ENCODE measurements at regions not wholly inside any gene's neighbourhood (a gene's known extent, or its start where the extent isn't known, plus 50 kb on each side); places are given as distances from the start of the nearest gene placed in this dataset.

DNA sequence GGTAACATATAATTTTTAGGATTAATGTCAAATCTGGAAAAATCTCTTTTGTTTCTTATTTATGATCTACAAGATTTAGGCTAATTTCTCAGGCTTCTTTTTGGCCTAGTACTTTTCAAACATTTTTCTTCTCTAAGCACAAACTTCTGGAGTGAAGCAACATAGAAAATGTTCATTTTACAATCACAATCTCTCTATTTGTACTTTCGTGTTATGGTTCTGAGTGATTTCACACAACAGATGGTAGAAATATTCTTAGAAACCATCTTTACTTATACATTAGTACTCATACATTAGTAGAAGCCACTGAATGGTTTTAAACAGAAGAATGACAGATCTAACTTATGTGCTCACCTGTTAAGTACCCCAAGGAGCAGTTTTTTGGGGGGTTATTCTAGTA is 106.3 kb upstream of the ANO3 start:
- Histone ChIP-seq H2BK120ac (ENCODE audit: low read depth, low read length) (no peak overlapping the region), H3K4me2 (ENCODE audit: insufficient read depth, low read length, poor library complexity, severe bottlenecking) (no peak overlapping the region), H3K4ac (ENCODE audit: low read length) (no peak overlapping the region), H3K27me3 (ENCODE audit: control insufficient read depth in 3 of 3, insufficient read depth in 3 of 3, low read depth in 1 of 3, low read length in 3 of 3) (no peaks in the 10 kb centered on the region), H3K36me3 (replicated peaks in 1 of 2; ENCODE audit: control insufficient read depth in 2 of 2, insufficient read depth in 2 of 2, low read length in 2 of 2) (no peaks in the 10 kb centered on the region), H3K79me1 (ENCODE audit: low read depth, low read length) (no peaks in the 10 kb centered on the region), H3K4me1 (ENCODE audit: control insufficient read depth in 2 of 2, insufficient read depth in 1 of 2, low read depth in 1 of 2, low read length in 2 of 2) (no peaks in the 10 kb centered on the region), H2AK5ac (ENCODE audit: low read depth, low read length) (no peak overlapping the region), H2AFZ (ENCODE audit: low read length) (no peak overlapping the region), H2BK5ac (ENCODE audit: low read length) (no peak overlapping the region), H3K18ac (ENCODE audit: low read length) (no peak overlapping the region), H3K4me3 (ENCODE audit: low read length in 2 of 2) (no peak overlapping the region), H3K9me3 (replicated peaks in 1 of 2; ENCODE audit: control insufficient read depth in 2 of 2, insufficient read depth in 1 of 2, low read depth in 1 of 2, low read length in 2 of 2) (peaks cover 0 to 5% of the 10 kb centered on the region in 2 donors), H3K14ac (ENCODE audit: low read length) (no peak overlapping the region), H3K23ac (ENCODE audit: low read depth, low read length, poor library complexity) (no peak overlapping the region), H3K9ac (ENCODE audit: low read depth, low read length, poor library complexity) (no peak overlapping the region), H2BK12ac (ENCODE audit: low read length) (no peak overlapping the region), H4K91ac (ENCODE audit: low read depth, low read length, poor library complexity) (no peak overlapping the region), H3K27ac (replicated peaks; ENCODE audit: low read length) (no peak overlapping the region), H2BK15ac (ENCODE audit: low read length) (no peak overlapping the region), H4K8ac (ENCODE audit: low read depth, low read length) (no peak overlapping the region)
- no CpG with 5 or more reads among the region's 1 CpG for WGBS, 2 donors (ENCODE audit: extremely low coverage in 2 of 2, insufficient read length in 2 of 2, insufficient replicate concordance in 1 of 2)
- no peak for DNase-seq (ENCODE audit: low spot score)

DNA sequence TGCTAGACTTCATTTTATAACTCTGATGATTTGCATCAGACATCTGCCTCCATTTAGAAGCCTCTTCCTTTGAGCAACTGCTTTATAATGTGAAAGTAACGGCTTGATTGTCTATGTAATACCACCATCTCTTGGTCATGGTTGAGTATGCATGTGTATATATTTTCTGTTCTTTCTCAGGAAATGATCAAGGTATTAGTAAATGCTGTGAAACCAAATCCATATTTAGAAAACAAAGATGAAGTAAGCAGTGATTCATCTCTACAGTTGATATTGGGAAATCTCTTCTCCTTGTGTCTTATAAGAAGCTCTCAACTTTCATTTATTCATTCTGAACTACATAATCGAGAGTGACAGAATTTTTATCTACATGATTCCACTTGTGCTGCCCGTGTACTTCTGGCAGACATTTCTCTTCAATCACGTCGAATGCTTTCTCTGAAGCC is 104.6 kb upstream of the ANO3 start:
- H3K14ac ChIP-seq (ENCODE audit: low read length), result no peak overlapping the region
- H3K4ac ChIP-seq (ENCODE audit: low read length), result no peak overlapping the region
- H2AFZ ChIP-seq (ENCODE audit: low read length), result no peak overlapping the region
- no peak overlapping the region for H2BK5ac ChIP-seq (ENCODE audit: low read length)
- H2AK5ac ChIP-seq (ENCODE audit: low read depth, low read length), result no peak overlapping the region
- H4K91ac ChIP-seq (ENCODE audit: low read depth, low read length, poor library complexity), result no peak overlapping the region
- peaks cover 0 to 2% of the 10 kb centered on the region in 2 donors for H3K9me3 ChIP-seq (replicated peaks in 1 of 2; ENCODE audit: control insufficient read depth in 2 of 2, insufficient read depth in 1 of 2, low read depth in 1 of 2, low read length in 2 of 2)
- H3K18ac ChIP-seq (ENCODE audit: low read length), result no peak overlapping the region
- H3K9ac ChIP-seq (ENCODE audit: low read depth, low read length, poor library complexity), result no peak overlapping the region
- no peak overlapping the region for H3K4me2 ChIP-seq (ENCODE audit: insufficient read depth, low read length, poor library complexity, severe bottlenecking)
- no peaks in the 10 kb centered on the region for H3K79me1 ChIP-seq (ENCODE audit: low read depth, low read length)
- no peak overlapping the region for H3K23ac ChIP-seq (ENCODE audit: low read depth, low read length, poor library complexity)
- H2BK12ac ChIP-seq (ENCODE audit: low read length), result no peak overlapping the region
- no peak overlapping the region for H3K4me3 ChIP-seq (ENCODE audit: low read length in 2 of 2)
- H3K4me1 ChIP-seq (ENCODE audit: control insufficient read depth in 2 of 2, insufficient read depth in 1 of 2, low read depth in 1 of 2, low read length in 2 of 2), result no peaks in the 10 kb centered on the region
- DNase-seq (ENCODE audit: low spot score), result no peak
- H2BK15ac ChIP-seq (ENCODE audit: low read length), result no peak overlapping the region
- H3K36me3 ChIP-seq (replicated peaks in 1 of 2; ENCODE audit: control insufficient read depth in 2 of 2, insufficient read depth in 2 of 2, low read length in 2 of 2), result no peaks in the 10 kb centered on the region
- no peak overlapping the region for H2BK120ac ChIP-seq (ENCODE audit: low read depth, low read length)
- H4K8ac ChIP-seq (ENCODE audit: low read depth, low read length), result no peak overlapping the region
- H3K27ac ChIP-seq (replicated peaks; ENCODE audit: low read length), result no peak overlapping the region
- whole genome bisulfite sequencing, 2 donors (ENCODE audit: extremely low coverage in 2 of 2, insufficient read length in 2 of 2, insufficient replicate concordance in 1 of 2), result no CpG with 5 or more reads among the region's 5 CpGs
- no peaks in the 10 kb centered on the region for H3K27me3 ChIP-seq (ENCODE audit: control insufficient read depth in 3 of 3, insufficient read depth in 3 of 3, low read depth in 1 of 3, low read length in 3 of 3)

DNA sequence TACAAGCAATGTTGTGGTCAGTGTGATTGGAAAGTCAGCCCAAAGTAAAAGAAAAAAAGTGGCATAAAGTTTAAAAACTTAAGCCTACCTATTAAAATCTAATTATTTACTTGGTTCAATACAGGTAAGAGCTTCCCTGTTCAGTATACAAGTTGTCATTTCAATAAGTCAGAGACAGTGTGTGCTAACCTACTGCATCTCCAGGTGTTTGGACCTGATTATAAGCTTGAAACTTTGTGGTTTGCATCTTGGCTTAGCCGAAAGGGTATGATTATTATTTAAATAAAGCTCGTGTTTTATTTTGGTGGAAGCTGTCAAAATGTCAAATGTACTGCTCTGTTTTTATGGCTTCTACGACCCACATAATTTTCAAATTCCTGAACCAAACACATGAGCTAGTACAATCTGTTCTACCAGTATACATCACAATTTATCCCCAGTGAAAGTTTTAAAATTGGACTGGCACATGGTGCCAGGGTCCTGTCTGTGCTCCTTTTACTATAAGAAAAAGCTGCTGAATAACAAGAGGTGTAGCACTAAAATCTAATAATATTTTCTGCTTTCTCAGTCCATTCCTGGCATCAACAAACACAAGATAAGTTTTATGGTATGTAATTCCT is 103.9 kb upstream of the ANO3 start:
- whole genome bisulfite sequencing, 2 donors (ENCODE audit: extremely low coverage in 2 of 2, insufficient read length in 2 of 2, insufficient replicate concordance in 1 of 2), result no CpG with 5 or more reads among the region's 3 CpGs
- no peak overlapping the region for H3K23ac ChIP-seq (ENCODE audit: low read depth, low read length, poor library complexity)

DNA sequence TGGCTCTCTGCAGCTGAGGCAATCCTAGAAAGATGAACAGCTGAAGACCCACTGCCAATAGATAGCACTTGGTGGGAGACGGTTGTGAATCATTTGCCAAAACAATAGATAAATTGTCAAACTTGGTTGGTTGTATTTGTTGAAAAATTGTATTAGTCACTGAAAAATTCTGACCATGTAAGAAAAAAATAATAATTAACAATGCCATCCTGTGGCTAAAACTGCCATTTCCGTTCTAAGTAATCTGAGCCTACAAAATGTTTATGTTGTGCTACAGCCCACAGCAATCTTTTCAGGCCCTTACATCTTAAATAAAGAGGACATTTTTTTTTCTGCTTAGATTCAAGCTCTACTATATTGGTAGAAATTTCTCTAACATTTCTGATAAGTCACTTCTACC is 103.2 kb upstream of the ANO3 start:
- Histone ChIP-seq H2BK5ac (ENCODE audit: low read length) (no peak overlapping the region), H2AK5ac (ENCODE audit: low read depth, low read length) (no peak overlapping the region), H3K79me1 (ENCODE audit: low read depth, low read length) (no peaks in the 10 kb centered on the region), H3K36me3 (replicated peaks in 1 of 2; ENCODE audit: control insufficient read depth in 2 of 2, insufficient read depth in 2 of 2, low read length in 2 of 2) (no peaks in the 10 kb centered on the region), H3K4me1 (ENCODE audit: control insufficient read depth in 2 of 2, insufficient read depth in 1 of 2, low read depth in 1 of 2, low read length in 2 of 2) (no peaks in the 10 kb centered on the region), H3K18ac (ENCODE audit: low read length) (no peak overlapping the region), H3K4me3 (ENCODE audit: low read length in 2 of 2) (no peak overlapping the region), H3K14ac (ENCODE audit: low read length) (no peak overlapping the region), H3K23ac (ENCODE audit: low read depth, low read length, poor library complexity) (no peak overlapping the region), H3K9me3 (replicated peaks in 1 of 2; ENCODE audit: control insufficient read depth in 2 of 2, insufficient read depth in 1 of 2, low read depth in 1 of 2, low read length in 2 of 2) (no peaks in the 10 kb centered on the region), H4K8ac (ENCODE audit: low read depth, low read length) (no peak overlapping the region), H3K27ac (replicated peaks; ENCODE audit: low read length) (no peak overlapping the region), H2AFZ (ENCODE audit: low read length) (no peak overlapping the region), H3K27me3 (ENCODE audit: control insufficient read depth in 3 of 3, insufficient read depth in 3 of 3, low read depth in 1 of 3, low read length in 3 of 3) (no peaks in the 10 kb centered on the region), H2BK120ac (ENCODE audit: low read depth, low read length) (no peak overlapping the region), H3K9ac (ENCODE audit: low read depth, low read length, poor library complexity) (no peak overlapping the region), H2BK15ac (ENCODE audit: low read length) (no peak overlapping the region), H4K91ac (ENCODE audit: low read depth, low read length, poor library complexity) (no peak overlapping the region), H3K4me2 (ENCODE audit: insufficient read depth, low read length, poor library complexity, severe bottlenecking) (no peak overlapping the region), H2BK12ac (ENCODE audit: low read length) (no peak overlapping the region), H3K4ac (ENCODE audit: low read length) (no peak overlapping the region)
- DNase-seq (ENCODE audit: low spot score), result no peak
- no CpG with 5 or more reads among the region's 2 CpGs for WGBS, 2 donors (ENCODE audit: extremely low coverage in 2 of 2, insufficient read length in 2 of 2, insufficient replicate concordance in 1 of 2)

More for the DNA sequence above, 103.9 kb upstream of the ANO3 start:
- H3K36me3 ChIP-seq (replicated peaks in 1 of 2; ENCODE audit: control insufficient read depth in 2 of 2, insufficient read depth in 2 of 2, low read length in 2 of 2), result no peaks in the 10 kb centered on the region
- H2AK5ac ChIP-seq (ENCODE audit: low read depth, low read length), result no peak overlapping the region
- H4K8ac ChIP-seq (ENCODE audit: low read depth, low read length), result no peak overlapping the region
- H3K27ac ChIP-seq (replicated peaks; ENCODE audit: low read length), result no peak overlapping the region
- H3K14ac ChIP-seq (ENCODE audit: low read length), result no peak overlapping the region
- H3K4me3 ChIP-seq (ENCODE audit: low read length in 2 of 2), result no peak overlapping the region
- no peak overlapping the region for H3K18ac ChIP-seq (ENCODE audit: low read length)
- H2BK120ac ChIP-seq (ENCODE audit: low read depth, low read length), result no peak overlapping the region
- H3K4me1 ChIP-seq (ENCODE audit: control insufficient read depth in 2 of 2, insufficient read depth in 1 of 2, low read depth in 1 of 2, low read length in 2 of 2), result no peaks in the 10 kb centered on the region
- no peaks in the 10 kb centered on the region for H3K79me1 ChIP-seq (ENCODE audit: low read depth, low read length)
- no peak overlapping the region for H4K91ac ChIP-seq (ENCODE audit: low read depth, low read length, poor library complexity)
- H3K4me2 ChIP-seq (ENCODE audit: insufficient read depth, low read length, poor library complexity, severe bottlenecking), result no peak overlapping the region
- no peak overlapping the region for H3K4ac ChIP-seq (ENCODE audit: low read length)
- no peaks in the 10 kb centered on the region for H3K9me3 ChIP-seq (replicated peaks in 1 of 2; ENCODE audit: control insufficient read depth in 2 of 2, insufficient read depth in 1 of 2, low read depth in 1 of 2, low read length in 2 of 2)
- H3K9ac ChIP-seq (ENCODE audit: low read depth, low read length, poor library complexity), result no peak overlapping the region
- H2BK5ac ChIP-seq (ENCODE audit: low read length), result no peak overlapping the region
- H2BK12ac ChIP-seq (ENCODE audit: low read length), result no peak overlapping the region
- no peak overlapping the region for H2BK15ac ChIP-seq (ENCODE audit: low read length)
- DNase-seq (ENCODE audit: low spot score), result no peak
- no peaks in the 10 kb centered on the region for H3K27me3 ChIP-seq (ENCODE audit: control insufficient read depth in 3 of 3, insufficient read depth in 3 of 3, low read depth in 1 of 3, low read length in 3 of 3)
- no peak overlapping the region for H2AFZ ChIP-seq (ENCODE audit: low read length)

Measured in neuronal stem cell (in vitro differentiated cells).